NK-92 treated with Interleukin-12 subunit alpha and Interleukin-12 subunit beta, amount 100 ng/mL, for 24 hours (cell line): ENCODE measurements at regions not wholly inside any gene's neighbourhood (a gene's known extent, or its start where the extent isn't known, plus 50 kb on each side); places are given as distances from the start of the nearest gene placed in this dataset.

Experiments used
- DNase-seq: peaks from one replicate; lab custom pipeline; 2025; lab: John Stamatoyannopoulos, UW

DNA sequence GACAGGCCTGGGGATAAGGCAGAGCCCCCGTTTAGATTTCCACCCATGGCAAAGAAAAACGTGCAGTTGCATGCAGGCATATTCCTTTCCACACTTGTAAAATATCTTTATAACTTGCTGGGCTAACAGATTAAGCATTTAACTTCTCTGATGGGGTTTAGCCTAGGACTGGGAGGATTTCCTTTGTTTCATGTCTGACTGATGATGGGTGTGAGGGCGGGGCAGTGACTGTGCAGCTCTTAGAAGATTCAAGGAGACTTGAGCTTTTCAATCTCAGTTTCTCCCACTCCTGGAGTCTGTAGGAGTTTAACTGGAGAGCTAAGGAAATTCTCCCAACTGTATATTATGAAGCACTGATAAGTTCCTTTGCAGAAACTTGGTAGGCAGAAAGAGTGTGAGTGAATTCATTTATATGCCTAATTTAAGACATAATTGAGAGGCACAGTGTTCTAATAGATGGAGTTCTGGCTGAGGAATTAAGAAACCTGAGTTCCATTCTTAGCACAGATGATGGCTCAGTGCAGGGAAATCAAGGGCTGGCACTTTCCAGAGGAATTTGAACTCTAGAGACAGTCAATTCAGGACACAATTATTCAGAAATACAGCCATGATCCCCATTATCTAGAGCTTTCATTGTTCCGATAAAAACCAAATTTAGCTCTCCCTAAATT, 214.6 kb upstream of the CNR1 start:
- no peak for DNase-seq

DNA sequence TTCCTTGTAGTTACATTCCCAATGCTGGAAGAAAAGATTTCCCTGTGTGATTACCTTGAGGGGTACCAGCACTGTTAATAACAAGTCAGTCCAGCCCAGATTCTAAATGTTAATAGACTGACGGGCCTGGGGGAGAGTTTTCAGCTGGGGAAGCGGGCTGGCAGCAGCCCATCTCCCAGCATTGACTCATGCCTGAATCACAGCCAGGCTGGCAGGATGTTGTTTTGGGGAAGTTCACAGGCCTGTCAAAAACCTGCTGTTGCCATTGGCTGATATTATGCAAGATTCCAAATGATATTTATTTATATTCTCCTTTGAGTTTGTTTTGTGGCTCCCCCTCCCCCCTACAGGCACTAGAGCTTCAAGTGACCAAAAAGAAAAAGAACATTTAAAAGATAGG, 213.9 kb upstream of the CNR1 start:
- DNase-seq = no peak

DNA sequence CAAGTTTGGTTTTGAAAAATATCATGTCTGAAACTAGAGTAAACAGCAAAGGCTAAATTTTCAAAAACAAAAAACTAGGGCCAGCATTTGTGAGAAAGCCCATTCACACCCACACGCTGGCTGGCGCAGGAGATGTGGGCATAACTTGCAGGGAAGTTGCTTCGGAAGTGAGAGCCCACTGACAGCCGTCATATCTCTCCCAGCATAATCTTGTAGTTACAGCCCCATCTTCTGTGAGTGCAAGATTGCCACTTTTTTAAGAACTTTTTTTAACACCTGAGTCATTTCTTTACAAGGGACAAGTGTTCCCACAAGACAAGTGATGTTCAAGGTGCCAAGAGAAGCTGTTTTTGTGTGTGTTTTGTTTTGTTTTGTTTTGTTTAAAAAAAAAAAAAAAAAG, 212.5 kb upstream of the CNR1 start:
- no peak for DNase-seq

DNA sequence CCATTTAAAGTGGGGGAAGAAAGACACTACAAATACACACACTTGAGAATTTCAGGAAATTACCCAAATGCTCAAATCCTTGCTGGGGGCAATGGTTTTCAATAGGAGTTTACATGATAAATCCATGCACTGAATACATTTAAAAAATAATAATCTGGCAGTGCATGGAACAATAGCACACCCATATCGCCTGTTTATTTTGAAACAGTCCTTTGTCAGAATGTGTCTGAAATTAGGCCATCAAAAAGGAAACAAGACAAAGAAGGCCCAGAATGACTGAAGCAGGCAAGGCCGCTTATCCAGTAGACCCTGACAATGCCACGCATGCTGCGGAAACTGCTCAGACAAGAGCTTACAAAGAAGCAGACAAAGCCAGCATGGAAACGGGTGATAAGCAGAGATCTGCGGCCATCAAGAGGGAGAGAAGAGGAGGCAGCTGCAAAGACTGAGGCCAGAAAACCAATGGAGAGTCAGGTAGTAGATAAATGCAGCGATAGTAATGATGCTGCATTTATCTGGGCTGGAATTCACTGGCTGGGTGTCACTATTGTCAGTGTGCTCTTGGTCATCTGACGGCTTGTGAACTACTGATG, 211.9 kb upstream of the CNR1 start:
- DNase-seq = no peak

DNA sequence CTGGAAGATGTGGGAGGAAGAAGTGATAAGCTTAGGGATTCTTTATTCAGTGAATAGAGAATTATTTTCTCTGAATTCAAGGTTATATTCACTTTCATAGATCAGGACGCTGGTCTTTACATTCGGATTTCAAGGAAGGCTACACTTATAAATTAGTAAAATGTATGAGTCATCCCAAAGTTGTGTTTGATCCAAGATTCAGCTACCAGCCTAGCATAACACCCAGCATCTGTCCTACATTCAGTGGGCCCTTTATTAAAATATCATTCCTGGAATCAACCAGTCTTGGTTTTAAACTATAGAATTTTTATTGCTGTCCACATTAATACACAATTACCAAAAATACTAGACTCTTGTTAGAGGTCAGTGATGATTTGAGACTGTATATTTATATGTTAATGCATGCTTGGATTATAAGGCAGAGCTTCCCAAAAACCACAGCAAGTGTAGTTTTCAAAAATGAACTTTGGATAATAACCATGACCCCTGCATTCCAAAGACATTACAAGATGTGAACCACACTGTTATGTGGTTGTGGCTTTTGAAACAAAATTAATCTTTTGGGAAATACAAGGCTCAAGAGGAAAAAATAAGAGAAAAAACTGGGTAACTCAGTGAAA, 210.7 kb upstream of the CNR1 start:
- no peak for DNase-seq

DNA sequence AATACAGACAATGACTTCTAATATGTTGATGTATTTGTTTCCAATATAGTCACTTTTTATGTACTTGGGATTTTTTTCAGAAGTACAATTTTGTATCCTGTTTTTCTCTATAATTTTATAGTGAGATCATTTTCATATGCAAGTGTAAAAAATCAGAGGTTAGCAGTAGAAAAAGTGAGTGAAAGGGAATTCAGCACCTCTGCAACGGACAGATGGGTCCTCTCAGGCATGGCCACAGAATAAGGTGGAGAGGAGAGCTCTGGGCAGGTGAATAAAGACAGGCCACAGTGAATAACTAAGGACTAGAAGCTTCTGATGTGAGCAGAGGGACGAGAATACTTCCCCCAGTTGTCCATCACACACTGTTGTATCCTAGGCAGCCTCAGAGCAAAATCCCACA, 210.1 kb upstream of the CNR1 start:
- no peak for DNase-seq

DNA sequence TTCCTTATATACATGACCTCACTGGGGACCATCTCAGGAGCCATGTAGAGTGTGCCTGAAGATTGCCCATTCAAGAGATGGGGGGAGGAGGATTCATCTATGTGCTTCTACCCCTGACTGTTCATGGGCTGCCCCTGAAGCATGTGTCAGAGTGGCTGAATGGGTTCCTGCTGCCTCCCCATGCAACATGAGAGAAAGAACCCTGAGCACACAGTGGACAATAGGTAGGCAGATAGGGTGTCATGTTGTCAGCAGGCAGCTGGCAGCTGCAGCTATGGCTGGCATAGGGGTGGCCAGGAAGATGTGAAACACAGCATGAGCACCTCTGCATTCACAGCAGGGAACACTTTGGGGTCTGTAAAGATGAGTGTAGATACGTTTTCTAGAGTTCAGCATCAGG, 208.4 kb upstream of the CNR1 start:
- no peak for DNase-seq

DNA sequence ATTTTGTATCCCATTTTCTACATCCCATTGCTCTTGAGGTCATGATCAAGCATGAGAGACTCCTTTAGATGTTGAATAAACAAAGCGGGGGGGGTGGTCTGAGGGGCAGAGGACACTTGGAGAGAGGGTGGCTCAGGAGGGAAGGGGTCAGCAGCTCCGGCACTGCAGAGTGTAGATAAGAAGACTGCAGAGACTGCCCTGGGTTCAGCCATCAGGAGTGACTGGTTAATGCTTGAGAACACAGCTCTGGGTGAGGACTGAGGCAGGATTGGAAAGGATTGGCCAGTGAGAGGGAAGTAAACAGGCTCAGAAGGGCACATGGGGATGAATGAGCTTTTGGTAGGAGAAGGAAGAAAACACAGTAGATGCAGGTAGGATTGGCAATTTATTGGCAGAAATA, 205.3 kb upstream of the CNR1 start:
- DNase-seq = no peak

DNA sequence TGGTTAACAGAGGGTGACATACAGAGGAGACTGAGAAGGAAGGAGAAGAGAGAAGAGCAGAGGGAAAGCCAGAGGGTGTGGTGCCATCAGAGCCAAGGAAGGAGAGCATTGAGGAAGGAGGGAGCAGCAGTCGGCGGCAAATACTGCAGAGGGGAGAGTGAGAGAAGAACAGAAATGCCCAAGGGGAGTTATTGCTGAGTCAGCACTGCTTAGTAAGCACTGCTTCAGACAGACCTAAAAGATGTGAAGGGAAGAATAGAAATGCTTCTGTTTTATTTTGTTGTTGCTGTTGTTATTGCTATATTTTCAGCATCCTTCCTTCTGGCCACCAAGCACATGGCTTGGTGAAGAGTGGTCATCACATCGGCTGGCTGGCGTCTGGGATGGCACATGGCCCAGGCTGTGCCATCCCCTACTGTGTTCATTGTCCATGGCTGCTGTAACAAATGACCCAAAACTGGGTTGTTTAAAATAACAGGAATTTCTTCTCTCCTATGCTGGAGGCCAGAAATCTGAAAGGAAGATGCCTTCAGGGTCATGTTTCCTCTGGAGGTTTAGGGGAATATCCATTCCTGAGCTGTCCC, 204.1 kb upstream of the CNR1 start:
- no peak for DNase-seq

DNA sequence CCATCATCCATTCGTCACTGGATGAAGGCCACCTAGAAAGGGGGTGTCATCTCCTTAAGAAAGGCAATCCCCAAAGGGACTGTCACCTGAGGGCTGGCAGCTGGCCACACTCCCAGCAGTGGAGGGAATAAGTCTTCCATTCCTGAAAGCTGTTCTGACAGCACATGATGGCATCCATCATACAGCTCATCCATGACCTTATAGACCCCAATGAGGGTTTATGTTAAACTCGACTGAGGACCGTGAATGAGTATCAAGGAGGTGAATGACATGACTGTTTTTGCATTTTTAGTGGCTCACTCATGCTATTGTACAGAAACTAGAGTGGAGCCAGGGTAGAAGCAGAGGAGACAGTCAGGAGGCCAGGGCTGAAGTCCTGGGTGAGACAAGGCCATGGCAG, 203.1 kb upstream of the CNR1 start:
- DNase-seq = no peak

DNA sequence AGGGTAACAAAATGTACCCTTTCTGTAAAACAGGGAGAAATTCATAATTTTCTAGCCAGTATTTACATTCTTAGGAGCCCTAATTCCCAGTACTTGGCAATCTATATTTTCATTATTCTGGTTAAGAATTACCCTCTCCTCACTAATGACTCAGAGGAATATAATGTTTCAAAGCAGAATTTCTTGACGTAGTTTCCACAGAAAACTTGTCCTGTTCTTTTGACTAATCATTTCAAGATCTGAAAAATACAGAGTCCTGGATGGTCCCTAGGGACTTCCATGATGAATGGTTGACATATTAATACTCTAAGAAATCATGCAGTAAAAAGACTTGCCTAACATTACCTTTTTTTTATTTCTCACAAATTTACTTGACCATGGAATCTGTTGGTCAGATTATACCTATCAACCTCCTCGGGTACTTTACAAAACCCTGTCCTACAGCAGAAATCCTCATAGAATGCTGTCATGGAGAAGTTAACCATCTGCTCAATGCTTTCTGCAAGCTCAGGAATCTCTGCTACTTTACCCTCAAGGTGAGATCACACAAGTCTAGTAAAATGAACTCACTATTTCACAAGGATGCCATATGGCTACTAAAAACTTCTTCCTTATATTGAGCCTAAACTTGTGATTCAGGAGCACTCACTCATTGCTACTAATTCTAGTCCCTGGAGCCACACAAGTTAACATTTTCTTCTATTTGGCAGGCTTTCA, 202.1 kb upstream of the CNR1 start:
- DNase-seq = no peak

DNA sequence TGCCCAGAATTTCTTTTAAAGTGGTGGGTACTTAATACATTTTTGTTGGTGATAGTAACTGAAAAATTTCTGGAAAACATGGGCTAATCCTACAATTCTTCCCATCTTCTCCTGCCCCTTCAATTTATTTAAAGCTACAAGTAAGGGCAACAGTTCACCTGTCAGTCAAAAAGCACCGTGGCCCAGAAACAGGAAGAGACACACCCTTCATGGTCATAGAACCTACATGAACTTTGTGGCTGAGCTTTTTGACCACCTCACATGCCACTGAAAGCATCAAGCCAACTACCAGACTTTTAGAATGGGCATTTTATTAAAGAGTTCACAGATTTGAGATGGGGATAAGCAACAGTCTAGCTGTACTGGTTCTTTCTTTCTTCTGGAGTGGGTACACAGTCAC, 201.1 kb upstream of the CNR1 start:
- DNase-seq = no peak

DNA sequence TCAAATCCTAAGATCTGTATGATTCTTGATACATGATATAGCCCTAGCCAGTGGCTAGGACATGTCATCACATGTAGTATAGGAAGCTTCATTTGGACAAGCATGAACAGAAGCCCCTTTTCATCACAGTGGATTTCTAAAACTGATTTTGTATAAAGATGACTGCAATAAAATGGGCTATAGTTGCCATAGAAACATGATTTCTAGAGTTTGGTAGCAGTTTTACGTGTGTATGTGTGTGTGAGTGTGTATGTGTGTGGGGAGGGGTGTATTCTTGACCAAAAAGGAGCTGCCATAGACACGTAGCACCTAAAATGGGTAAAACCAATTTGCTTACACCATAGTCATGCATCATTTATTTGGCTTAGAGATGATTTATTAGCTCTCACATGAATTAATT, 200.5 kb upstream of the CNR1 start:
- no peak for DNase-seq

DNA sequence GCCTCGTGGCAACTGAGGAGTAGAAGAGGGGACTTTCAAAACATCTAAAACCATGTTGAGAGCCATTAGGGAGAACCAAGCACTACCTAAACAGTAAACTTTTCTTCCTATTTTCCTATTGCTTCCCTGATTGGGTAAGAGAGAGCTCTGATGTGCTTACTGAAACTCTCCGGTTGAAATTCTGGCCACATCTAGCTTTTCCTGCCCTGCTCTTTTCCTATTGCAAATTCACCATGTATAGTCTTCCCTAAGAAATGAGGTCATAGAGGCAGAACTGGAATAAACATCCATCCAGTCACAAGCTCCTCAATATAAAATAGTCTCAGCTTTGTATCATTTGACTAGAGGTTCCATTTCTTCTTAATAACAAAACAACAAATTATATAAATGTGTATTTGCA, 199.5 kb upstream of the CNR1 start:
- no peak for DNase-seq

DNA sequence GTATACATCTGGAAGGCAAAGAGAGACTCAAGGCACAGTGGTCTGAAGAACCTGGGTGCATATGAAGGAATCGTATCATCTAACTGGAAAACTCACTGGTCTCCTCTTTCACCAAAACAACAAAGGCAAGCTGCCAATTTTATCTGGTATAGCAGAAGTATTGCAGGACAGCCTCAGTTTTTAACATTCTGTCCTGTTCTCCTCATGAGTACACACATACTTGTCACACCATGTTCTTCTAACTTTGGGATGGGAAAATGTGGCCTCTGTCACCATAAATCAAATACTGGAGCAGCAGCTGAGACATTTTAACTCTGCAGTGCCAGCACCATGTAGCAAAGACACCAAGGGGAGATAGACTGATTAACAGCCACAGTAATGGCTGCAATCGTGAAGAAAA, 199.1 kb upstream of the CNR1 start:
- no peak for DNase-seq

DNA sequence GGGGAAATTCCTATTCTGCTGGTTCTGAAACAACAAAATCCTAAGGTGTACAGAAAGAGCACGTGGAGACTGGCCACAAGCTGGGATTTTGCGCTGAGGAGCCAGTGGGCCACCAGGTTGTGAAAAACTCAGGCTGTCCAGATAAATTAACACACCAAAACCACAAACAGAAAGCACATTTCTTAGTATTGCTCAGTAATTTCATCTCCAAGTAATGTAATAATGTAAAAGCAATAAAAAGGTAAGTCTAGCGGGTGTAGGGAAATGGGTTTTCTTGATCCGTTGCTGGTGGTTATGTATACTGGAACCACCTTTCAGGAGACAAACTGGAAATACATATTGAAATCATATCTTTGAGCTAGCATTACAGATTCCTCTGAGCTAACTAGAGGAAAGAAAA, 195.6 kb upstream of the CNR1 start:
- no peak for DNase-seq

DNA sequence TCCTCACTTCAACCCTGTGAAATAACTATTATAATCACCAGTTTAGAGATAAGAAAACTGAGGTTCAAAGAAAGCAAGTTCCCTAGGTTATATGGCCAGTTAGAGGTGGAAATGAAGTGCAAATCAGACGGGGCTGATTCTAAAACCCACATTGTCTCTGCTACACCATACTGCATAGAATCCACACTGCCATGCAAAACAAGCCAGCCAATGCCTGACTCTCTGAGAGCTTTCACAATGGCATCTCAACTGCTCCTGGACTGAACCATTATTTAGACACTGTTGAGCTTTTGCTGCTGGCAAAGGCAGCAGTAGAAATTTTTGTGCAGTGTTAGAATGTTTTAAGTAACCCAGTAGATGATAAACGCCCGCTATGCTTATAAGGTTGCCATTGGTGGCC, 195.2 kb upstream of the CNR1 start:
- DNase-seq = no peak

DNA sequence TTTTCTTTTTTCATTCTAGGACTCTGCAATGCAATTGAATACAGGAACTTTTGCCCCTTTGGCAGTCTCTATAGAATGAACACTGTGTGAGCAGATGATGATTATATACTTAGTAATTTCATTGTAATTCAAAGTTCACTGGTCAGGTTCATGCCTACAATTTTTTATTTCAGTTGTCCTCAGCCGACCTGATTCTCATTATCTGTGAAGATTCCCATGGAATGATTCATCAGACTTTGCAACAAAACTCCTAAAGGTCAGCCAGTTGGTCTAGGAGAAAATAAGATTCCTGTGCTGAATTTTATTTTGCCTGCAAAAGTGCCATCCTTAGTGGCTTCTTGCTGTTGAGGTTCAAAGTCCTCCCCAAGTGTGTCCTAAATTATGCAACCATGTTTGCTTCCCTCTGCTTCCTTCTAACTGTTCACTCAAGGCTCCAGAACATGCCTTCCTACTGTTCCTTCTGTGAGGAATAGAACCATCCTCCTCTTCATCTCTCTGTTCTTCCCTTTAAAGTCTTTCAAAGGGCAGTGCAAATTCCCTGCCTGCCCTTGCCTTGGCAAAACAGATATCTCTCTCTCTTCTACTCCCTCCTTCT, 194.2 kb upstream of the CNR1 start:
- DNase-seq = no peak

DNA sequence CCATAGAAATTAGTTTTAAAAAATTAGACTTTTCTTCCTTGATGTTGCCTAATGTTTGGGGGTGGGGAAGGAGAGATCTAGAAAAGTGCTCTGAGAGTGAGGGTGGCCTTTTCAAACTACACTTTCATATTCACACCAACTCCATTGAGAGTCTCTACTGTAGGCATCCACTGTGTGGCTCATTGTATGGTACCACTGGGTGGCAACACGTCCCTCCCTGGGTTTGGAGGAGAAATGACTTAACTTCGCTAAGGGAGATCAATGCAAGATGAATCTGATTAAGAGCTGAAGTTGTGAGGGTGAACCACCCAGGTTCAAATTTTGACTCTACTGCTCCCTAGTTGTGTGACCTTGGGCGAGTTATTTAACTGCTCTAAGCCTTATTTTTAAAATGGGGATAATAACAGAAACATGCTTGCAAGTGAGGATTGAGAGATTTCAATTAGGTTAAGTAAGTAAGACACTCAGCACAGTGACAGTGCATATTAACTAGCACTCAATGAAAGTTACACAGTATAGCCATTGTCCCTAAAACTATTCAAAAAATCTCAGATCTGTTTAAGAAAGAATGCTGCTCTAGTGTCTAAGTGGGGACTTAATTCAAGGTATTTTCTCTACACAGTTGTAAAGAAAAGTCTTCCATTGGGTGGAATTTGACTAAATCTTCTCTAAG, 193.5 kb upstream of the CNR1 start:
- DNase-seq = no peak

DNA sequence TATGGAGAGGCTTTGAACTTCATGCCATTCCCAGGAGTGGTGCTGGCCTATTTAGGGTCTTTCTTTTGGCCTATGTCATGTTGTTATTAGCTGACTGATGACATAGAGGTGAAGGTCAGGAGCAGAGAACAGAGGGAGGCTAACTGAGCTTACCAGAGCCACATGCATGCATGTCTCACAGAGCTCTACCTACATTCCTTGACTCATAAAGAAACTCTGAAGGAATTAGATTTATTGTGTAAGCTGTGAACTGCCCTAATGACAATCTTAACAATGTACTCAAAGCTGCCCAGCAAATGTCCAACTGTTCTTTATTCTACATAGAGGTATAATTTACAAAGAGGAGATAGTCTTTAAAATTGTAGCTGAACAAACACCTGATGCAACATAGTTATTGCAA, 192.7 kb upstream of the CNR1 start:
- DNase-seq = no peak

DNA sequence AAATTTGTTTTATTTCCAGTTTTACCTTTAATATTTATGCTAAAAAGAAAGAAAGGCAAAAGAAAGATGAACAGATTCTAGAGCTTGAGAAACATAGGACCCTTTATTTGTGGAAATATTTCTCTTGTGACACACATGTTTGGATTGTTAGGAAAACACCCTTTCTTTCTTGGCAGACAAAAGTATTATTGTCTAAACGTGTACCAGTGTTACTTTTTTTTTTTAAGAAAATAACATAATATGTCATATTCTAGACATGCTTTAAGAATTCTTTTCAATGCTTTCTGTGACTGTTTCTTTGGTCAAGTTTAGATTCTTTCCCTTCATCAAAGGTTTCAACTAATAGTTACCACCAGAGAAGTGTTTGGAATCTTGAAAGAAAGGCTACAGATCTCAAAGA, 183.4 kb upstream of the CNR1 start:
- DNase-seq = no peak

DNA sequence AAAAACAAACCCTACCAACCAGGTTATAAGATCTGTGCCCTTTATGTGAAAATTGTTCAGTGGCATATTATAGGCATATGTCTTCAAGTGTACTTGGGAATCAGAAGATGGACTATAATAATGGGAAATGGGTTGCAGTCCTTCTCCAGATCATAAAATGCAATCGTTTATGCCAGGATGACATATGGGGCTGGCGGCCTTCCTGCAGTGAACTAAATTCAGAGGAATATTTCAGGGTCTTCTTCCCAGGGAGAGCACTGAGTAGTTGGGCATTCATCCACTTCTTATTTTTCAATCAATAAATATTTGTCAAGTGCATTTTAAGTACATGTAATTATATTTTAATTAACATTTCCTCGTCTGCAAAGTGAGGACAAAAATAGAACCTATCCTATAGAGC, 176.2 kb upstream of the CNR1 start:
- DNase-seq = no peak
